NCI-H2227 (cell line): ENCODE measurements at regions not wholly inside any gene's neighbourhood (a gene's known extent, or its start where the extent isn't known, plus 50 kb on each side); places are given as distances from the start of the nearest gene placed in this dataset.

Experiments used
- DNase-seq: peaks from one replicate; lab custom pipeline; 2025; ENCODE audit not compliant: unreplicated experiment; lab: John Stamatoyannopoulos, UW

DNA sequence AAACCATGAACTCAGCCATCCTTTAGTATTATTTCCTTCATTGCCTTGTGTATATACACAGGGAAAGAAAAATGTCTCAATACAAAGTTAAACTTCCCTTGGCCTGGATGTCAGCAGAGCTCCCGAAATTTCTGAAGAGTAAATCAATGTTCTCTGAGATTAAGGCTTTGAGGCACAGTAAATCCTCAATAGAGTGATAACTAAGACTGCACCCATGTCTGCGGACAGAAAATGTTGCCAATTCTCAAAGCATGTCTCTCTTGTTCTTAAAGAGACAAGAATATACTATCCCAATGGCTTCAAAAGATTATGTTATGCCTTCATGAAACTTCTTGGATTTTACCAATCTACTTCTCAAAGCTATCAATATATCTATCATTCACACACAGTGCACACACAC is 1196.7 kb upstream of the TENM4 start:
- DNase-seq: no peak

DNA sequence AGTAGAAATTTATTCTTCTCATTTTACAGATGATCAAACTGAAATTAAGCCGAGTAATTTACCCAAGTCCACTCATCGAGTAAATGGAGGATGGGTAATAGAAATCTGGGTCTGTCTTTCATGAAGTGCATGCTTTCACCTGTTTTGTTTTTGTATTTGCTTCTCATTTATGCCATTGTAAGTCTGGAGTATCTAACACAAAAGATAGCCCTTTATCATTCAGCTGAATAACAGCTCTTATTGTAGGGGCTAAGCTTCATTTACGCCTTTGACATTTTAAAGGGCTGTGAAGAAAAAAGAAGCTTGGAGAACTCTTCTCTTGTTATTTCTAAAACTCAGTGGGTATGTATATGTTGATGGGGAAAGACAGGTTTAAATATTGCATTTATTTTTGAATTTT is 1196.2 kb upstream of the TENM4 start:
- DNase-seq: no peak

DNA sequence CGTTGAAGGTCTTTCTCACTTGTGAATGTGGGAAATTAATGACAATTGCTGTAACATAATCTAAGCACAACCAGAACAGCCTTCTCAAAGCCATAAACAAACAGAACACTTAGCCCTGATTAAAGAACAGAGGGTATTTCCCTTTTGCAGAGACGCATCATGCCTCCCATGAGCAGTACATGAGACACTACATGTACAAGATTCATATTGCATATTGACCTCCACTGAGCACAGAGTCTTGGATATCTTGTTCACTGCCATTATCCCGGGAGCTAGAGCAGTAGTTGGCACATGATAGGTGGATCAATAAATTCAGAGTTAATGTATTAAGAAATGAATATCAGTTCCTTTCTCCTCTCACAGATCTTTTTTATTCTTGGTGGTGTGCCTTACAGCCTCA is 1194.3 kb upstream of the TENM4 start:
- DNase-seq: no peak

DNA sequence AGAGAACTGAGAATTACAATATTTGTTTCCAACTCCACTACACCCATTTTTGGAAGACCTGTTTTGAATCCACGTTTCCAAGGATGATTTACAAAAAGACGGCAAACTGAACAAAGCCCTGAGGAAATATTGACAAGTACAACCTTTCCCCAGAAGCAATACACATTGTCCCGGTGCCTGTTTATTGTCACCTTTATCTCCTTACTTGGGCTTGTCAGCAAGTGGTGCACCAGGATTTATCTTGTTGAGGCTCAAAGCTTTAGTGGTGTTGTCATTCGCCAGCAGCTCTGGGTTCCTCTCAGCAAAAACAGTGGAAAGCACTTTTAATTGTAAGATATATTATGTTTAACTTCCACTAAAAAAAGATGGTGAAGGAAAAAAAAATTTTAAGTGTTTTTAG is 1191.9 kb upstream of the TENM4 start:
- DNase-seq: no peak

DNA sequence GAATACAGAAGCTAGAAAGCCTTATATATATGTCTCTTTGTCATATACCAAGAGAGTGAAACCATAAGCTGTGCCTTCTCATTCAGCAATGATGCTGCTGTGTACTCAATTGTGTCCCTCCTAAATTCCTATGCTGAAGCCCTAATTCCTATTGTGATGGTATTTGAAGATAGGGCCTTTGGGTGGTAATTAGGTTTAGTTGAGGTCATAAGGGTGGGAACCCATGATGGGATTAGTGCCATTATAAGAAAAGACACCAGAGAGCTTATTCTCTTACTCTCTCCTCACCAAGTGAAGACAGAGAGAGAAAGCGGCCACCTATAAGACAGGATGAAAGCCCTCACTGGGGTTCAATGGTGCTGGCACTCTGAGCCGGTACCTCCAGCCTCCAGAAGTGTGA is 1191.3 kb upstream of the TENM4 start:
- DNase-seq: no peak

DNA sequence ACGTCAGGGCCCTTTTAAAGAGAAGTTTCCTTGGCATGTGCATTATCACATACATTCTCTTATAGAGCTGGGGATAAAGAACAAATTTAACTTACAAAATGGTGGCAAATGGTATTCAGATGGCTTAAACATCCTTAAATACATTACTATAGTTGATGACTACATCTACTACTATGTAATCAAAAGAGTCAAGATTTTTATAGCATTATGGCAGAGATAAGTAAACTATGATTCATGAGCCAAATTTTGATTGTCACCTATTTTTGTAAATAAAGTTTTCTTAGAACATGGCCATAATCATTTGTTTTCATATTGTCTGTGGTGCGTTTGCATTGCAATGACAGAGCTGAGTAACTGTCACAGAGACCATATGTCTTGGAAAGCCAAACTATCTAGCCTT is 1188.6 kb upstream of the TENM4 start:
- DNase-seq: no peak

DNA sequence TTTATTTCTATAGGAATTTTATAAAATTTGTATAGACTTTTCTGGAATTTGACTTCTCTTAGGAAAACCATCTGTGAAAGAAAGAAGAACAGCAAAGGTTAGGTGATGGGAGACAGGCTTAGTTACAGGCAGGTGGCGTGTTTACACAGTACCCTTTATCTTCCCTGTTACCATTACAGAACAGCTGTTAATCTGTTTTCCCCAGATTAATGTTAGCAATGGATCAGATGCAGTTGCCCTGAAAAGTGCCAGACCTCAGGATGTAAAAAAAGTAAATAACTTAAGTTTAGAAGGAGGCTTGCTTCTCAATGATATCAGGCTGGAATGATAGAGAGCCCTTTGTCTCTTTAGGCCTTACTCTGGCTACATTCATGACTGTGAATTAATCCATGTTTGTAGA is 1186.5 kb upstream of the TENM4 start:
- DNase-seq: no peak

DNA sequence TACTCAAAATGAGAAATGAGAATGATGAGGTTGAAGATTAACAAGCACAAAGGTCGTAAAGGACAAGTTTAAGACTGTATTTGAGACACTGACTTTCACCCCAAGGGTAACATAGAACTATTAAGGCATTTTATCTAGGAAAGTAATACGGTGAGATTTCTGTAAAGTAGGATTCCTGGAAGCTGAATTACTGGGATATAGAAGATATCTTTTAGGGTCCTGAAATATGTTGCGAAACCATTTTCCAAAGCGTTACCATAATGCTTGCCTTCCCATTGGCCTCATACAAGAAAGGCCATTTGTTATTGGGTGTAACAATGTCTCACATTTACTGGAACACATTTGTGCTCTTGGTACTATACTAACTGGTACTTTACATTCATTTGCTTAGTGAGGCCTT is 1185.9 kb upstream of the TENM4 start:
- no peak for DNase-seq

DNA sequence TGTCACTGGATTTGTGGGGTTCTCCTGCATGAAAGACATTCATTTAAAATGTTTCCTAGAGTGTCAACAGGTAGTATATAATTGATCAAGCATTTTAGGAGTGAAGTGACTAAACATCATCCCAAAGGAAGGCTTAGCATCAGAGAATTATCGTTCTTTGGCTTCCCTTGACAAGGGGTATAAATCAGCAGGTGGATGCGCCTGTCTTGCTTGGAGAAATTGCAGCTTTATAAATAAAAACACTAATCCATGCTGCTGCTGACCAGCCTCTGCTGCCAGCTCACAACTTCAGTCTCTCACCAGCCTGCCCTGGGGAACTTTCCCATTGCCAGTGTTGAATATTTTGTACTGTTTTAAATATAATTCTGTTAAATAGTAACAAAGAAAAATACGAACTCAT is 1184.7 kb upstream of the TENM4 start:
- DNase-seq: no peak

DNA sequence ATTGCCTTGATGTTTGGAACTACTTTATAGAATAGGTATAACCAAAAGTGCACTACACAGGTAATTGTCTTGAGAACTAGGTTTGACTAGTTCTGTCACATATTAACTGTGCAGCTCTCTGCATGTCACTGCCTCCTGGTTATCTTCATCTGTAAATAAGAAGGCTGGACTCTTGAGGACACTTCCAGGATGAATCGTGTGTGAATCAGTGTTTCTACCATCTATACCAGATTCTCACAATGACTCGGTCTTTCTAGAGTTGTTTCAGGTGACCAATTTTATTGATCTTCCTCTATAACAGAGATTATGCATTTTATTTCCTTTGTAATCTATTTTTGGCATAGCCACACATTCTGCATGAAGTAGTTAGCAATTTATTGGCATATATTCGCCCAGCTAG is 1181.0 kb upstream of the TENM4 start:
- no peak for DNase-seq

DNA sequence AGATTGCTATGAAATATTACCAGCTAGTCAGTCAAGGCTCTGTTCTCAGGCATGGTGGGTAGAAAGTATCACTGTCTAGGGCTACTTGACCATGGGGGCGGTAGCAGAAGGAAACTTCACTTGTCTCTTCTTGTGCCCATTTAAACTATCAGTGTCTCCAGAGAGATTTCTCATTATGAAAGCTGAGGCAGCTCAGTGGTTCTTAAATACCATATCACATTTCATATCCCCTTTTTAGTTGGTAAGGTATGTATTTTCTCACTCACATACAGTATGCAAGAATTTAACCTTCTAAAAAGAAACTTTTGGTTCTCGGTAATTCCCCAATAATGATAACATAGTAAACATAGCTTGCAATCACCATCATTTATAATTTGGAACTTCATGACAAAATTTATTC is 1180.0 kb upstream of the TENM4 start:
- DNase-seq: no peak

DNA sequence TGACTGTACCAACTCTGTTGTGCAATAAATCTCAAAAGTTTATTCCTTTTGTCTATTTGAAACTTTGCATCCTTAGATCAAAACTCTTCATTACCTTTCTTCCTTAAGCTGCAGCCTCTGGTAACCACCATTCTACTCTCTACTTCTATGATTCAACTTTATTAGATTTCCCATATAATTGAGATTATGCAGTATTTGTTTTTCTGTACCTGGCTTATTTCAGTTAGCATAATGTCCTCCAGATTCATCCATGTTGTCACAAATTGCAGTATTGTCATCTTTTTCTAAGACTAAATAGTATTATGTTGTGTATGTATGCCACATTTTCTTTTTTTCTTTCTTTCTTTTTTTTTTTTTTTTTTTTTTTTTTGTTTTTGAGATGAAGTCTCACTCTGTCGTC is 1176.3 kb upstream of the TENM4 start:
- DNase-seq: no peak

DNA sequence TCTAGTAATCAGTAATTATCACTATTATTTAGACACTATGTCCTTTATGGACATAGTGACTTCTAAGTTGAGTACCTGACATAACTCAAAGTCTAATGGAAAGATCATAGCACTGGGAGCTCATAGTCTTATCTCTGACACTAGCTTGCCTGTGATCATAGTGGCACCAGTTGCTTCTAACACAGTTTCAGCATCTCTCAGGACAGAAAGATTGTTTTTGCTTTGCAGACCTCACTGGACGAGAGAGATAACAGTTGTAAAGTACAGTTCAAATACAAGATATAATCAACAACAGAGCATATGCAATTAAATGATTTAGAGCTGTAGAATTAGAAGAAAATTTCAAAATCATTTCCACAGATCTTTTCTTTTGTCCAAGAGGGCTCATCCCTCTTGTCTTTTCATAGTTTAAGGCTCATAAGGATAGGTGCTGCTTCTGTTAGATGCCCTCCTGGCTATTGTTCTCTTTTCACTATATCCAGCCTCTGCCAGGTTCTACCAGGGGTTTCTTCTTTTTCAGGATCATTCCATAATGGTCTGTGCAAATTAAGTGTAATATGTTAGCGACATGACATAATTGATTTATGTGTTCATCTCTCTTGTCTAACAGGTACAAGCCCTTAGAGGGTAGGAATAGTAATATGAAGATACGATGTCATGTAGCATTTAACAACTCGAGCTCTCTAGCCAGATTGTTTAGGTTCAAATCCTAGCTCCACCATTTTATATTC is 1175.4 kb upstream of the TENM4 start:
- no peak for DNase-seq

DNA sequence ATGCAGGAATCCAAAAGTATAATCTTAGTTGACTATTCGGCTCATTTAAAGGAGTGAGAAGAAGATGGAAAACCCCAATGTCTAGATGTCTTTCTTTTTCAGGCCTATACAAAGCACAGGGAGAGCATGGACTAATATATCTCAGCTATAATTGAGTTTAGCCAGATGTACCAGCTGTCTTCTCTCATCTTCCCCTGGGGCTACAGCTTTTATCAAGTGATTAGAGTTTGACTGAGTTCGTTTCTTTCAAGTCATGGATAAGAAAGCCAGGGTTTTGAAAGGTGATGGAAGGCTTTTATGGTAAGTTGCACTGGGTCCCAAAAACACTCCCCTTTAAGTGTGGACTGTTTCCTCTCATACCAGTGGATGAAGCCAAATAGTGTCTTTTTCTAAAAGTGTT is 1172.8 kb upstream of the TENM4 start:
- no peak for DNase-seq

DNA sequence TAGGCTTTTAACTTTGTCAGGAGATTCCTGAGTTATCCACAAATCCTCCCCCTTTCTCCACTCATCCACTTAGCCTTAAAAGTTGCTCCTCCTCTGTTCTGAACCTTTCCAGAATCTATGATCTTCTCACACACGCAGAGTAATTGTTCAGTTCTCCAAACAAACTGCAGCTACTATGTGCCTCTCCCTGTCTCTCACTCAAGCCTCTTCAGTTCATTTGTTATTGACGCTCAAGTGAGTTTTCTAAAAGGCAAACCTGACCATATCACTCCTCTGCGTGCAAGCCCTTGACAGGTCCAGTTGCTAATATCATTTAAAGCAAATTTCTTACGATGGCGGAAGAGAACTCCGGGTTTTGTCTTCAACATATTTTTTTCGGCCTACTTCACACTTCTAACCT is 1169.7 kb upstream of the TENM4 start:
- DNase-seq: no peak

DNA sequence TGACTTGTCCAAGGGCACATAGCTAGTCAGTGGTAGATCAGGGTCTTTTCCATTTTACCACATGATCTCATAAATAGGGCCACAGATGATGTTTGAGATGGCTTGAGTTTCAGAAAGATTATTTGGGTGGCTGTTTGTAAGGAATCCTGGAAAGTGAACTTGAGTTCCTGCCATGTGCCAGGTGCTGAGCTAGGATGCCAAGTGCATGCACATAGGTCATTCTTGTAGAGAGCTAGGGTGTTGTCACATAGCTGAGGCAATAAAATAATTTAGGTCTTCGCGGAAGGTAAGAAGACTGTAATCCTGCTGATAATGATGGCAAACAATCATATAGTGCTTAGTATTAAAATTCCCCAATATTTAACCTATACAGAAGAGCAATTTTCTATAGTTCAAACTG is 1162.6 kb upstream of the TENM4 start:
- no peak for DNase-seq

DNA sequence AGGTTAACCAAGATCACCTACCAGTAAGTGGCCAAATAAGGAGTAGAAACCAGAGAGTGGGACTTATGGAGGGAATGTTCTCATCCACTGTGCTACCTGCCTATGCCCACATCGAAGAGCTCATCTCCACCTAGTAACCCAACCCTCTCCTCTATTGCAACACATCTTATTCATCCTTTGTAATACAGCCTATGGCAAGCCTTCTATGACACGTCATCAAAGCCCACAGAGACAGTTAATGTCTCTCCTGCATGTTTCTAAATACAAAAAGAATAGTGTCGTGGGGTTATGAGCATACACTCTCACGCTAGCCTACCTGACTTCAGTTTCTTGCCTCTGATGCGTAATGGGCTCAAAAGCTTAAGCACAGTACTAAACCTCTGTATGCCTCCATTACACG is 1158.1 kb upstream of the TENM4 start:
- no peak for DNase-seq

DNA sequence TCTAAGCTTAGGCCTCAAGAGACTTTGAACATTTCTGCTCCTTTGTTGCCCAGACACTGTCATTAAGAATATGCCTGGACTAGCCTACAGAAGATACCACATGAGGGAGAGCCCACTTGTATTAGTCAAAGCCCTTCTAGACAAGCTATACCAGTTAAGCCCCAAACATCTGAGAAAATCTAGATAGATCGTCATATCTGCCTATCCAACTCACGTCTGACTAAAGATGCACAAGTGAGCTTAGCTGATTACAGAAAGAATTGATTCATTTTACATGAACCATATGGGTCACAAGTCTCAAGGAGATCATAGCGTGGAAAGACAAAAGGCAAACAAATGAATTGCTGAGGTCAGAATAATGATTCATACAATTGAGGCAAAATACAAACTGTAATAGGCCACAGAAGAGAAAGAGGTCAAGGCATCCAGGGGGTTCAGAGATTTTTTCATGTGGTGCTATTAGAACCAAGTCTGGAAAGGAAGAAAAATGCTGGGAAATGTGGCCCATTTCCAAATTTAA is 1155.5 kb upstream of the TENM4 start:
- no peak for DNase-seq

DNA sequence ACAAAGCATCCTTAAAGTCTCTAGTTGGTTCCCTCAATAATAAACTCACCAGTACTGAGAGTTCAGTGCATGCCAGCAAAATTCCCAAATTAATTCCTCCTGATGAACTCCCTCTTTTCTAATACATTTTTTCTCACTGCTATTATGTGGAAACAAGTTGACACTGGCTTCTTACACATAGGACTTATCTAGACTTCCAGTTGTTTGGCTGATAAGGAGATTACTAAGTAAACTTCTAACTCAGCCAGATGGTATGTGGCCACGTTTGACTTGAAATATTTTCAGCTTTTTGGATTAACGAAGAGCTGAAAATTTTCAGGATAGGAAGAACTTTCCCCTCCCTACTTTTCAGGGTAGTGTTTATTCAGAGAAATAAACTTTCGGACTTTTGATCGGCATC is 1154.2 kb upstream of the TENM4 start:
- DNase-seq: no peak

DNA sequence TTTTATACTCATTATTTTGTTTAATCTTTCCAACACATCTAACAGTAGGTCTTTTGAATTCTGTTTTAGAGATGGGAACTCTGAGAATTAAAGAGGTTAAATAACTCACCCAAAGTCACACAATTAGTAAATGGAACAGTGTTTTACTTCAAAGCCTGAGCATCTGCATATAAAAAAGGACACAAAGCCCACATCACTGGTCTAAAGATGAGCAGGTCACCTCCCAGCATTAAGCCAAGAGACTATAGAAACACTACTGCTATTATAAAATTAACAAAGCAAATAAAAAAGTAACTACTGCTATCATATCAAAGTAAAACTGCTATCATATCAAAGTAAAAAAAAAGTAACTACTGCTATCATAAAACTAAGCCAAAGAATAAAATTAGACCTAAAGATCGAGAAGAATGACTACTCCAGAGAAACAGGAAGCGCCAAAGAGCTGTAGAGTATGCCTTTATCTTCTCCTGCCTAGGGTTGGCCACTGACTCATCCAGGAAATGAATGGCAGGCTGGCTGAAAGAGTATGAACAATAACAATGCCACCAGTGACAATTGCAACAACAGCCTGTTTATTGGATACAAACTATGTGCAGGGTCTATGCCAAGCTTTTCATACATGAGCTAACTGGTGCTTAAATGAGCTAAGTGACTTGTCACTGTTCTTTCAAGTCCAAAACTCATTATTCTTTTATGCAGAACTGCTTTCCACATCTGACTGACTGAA is 1153.0 kb upstream of the TENM4 start:
- no peak for DNase-seq

DNA sequence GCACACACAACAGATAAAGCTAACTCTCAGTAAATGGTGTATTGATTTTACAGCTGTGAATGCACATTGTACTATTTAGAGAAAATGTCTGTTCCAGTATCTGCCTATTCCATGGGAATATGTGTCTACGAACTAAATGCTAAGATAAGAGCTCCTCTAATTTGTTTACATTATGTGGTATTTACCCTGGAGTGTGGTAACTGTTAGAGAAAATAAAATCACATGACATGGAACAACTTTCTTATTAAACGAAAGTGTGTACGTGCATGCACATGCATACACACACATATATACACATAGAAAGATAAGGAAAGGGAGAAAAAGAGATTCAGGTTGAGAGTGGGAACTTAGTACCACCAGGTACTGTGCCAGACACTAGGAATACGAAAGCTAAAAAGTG is 1151.7 kb upstream of the TENM4 start:
- DNase-seq: no peak

DNA sequence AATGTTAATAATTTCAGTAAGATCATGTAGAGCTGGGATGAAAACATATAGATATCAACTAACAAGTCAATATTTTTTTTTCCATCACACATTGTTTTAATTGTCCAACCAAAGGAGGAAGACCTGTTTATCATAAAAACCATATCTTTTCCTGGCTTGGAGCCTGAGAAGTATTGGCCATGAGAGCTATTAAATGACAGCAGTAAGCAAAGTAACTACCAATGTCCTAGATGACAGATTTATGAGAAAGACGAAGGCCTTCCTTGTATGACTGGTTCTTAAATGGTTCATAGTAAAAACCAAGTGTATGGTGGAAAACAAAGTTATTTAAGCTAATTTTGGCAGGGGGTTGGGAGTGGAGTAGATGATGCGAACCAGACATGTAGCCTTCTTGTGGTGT is 1147.1 kb upstream of the TENM4 start:
- no peak for DNase-seq

DNA sequence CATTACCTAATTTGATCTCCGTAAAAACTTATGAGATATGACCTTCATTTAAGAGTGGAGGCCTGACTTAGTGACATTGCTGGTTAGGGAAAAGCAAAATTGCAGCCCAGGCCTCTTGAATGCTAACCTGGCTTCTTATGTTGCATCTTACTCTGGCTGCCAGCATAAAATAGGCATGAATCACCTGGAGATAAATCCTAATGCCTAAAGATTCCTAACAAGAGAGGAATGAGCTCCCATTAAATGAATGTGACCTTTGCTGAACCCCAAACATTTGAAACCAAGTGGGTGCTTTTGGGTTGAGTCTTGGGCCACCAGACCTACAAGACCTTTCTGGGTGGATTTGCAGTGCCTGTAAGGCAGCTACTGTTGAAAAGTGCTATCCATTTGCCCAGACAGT is 1145.6 kb upstream of the TENM4 start:
- no peak for DNase-seq
